ENCODE measurements at regions not wholly inside any gene's neighbourhood (a gene's known extent, or its start where the extent isn't known, plus 50 kb on each side); places are given as distances from the start of the nearest gene placed in this dataset.
"Not testable (repeated sequence)": the region's sequence is repeated elsewhere in the genome, so short reads cannot be mapped to it uniquely, and the experiment has no call there.

- not testable (repeated sequence) for DNase-seq (ENCODE audit: low read depth in 2 of 3, low spot score in 1 of 3)
Observed at GRCh38 chr15:20473465-20473864, 68.1 kb downstream of the GOLGA6L6 start.

DNA sequence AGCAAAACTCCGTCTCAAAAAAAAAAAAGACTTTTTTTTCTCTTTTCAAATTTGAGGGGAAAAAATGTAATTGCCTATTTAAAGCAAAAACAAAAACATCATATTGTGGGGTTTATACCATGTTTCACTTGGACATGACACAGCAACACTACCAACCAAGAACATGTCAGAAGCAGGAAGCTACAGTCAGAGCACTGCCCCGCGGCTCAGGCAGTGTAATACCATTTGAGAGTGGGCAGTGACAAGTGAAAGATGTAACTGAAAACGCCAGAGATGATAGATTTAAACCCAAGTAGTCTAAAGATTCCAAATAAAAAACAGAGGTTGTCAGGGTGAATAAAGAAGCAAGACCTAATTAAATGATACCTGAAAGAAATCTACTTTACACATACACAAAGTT is 68.6 kb downstream of the GOLGA6L6 start:
- not testable (repeated sequence) for DNase-seq (ENCODE audit: low read depth in 2 of 3, low spot score in 1 of 3)

DNA sequence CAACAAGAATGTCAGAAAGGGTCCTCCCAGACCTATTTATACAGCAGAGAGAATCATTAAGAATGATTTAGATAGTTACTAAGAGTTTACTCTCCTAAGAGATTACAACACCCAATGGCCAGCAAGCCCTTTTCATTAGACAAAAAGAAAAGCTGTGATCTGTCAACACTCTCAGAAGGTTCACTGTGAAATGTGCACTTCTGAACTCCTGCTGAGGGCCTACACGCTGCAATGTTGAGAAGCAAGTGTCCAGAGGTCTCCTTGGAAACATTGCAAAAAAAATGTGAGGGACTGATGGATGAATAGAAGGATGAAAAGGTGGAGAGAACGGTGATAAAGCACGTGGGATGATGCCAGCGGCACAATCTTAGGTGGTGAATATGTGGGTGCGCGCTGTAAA is 70.8 kb downstream of the GOLGA6L6 start:
- DNase-seq (ENCODE audit: low read depth in 2 of 3, low spot score in 1 of 3) = not testable (repeated sequence)

DNA sequence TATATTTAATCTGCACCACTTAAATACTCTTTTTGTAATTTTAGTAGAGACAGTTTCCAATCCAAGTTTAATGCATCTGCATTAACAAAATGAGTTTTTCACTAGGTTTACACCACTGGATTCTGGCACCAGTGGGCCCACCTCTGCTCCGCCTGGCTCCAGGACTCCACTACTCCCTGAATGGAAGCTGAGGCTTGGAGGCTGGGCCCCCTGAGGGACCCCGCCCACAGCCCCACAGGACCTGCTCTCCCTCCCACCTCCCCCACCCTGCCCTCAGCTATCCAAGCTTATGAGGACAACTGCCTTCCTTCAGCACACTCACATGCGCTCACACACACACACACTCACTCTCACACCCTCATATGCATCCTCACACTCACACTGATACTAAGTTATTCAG is 100.5 kb downstream of the GOLGA6L6 start:
- not testable (repeated sequence) for DNase-seq (ENCODE audit: low read depth in 2 of 3, low spot score in 1 of 3)

DNA sequence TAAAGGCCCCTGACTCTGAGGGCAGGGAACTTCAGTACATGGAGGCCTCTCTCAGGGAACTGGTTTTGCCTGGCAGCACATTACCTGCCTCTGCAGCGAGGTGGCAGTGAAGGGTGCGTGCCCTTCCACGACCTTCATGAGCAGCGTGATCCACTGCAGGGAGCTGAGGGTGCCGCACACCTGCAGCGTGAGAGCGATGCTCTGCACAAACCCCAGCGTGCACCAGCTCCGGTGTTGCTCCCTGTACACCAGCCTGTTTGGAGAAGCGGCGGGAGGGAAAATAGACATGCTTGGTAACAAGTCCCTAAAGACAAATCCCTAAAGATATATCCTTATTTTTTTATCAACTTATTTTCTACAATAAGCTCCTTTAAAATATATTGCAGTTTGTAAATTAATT is 101.2 kb downstream of the GOLGA6L6 start:
- not testable (repeated sequence) for DNase-seq (ENCODE audit: low read depth in 2 of 3, low spot score in 1 of 3)

DNA sequence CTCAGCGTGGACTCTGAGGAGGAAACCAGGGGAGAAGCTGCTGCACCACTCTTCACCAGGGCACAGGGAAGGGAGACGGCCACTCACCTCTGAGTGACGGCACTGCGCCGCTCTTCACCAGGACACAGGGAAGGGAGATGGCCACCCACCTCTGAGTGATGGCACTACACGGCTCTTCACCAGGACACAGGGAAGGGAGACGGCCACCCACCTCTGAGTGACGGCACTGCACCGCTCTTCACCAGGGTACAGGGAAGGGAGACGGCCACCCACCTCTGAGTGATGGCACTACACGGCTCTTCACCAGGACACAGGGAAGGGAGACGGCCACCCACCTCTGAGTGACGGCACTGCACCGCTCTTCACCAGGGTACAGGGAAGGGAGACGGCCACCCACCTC is 102.5 kb downstream of the GOLGA6L6 start:
- DNase-seq (ENCODE audit: low read depth in 2 of 3, low spot score in 1 of 3) = not testable (repeated sequence)

- not testable (repeated sequence) for DNase-seq (ENCODE audit: low read depth in 2 of 3, low spot score in 1 of 3)
Observed at GRCh38 chr15:20438255-20438654, 103.3 kb downstream of the GOLGA6L6 start.

DNA sequence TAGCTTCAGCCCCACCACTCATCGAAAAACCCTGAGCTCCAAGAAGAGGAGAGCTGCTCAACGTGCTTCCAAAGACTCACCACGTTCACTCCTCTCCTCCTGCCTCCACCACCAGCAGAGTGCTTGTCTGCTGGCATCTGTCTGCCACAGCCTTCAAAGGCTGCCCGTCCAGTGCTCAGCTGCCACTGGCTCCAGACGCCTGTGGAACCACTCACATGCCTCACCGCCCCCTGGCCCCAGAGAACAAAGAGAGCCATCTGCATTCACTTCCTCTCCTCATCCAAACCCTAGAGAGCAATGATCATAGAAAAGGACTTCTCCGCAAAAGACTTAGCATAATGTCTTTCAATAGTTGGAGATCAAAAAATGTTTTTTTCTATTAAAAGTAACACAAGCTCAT is 108.1 kb downstream of the GOLGA6L6 start:
- DNase-seq (ENCODE audit: low read depth in 2 of 3, low spot score in 1 of 3) = not testable (repeated sequence)

DNA sequence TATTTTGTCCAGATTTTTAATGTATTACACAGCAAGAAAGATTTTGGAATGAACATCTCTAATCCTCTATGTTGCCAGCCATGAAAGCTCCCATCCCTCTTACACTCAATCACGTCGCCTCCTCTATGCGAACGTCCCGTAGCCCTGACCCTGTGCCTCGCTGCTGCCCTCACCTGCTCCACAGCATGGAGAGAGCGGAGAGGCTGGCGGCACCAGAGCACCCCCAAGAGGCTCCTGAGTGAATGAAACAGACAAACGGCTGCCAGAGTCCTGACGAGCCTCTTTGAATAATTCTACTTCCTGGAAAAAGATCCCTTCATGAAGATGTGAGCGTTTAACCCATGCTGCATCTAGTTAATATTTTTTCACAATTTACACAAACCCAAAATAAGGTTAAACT is 111.1 kb downstream of the GOLGA6L6 start:
- not testable (repeated sequence) for DNase-seq (ENCODE audit: low read depth in 2 of 3, low spot score in 1 of 3)

DNA sequence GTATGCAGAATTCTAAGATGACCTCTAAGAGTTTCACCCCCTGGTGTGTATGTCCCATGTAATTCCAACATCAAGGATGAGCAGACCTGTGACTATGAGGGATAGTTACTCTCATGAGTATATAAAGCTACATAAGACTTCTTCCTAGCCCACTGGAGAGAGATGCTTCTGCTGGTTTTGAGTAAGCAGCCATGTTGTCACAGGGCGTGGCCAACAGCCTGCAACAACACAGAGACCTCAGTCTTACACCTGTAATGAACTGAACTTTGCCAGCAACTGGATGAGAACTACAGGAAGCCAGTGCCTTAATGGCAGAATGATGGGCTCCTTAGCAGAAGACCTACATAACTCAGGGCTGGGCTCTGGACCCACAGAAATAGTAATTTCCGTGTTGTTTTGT is 120.9 kb downstream of the GOLGA6L6 start:
- DNase-seq (ENCODE audit: low read depth in 2 of 3, low spot score in 1 of 3) = not testable (repeated sequence)

- DNase-seq (ENCODE audit: low read depth in 2 of 3, low spot score in 1 of 3) = not testable (repeated sequence)
Observed at GRCh38 chr15:20416618-20417017, 125.0 kb downstream of the GOLGA6L6 start.

GRCh38 chr15:20409667-20410198 is 131.9 kb downstream of the GOLGA6L6 start:
- DNase-seq (ENCODE audit: low read depth in 2 of 3, low spot score in 1 of 3) = not testable (repeated sequence)

DNA sequence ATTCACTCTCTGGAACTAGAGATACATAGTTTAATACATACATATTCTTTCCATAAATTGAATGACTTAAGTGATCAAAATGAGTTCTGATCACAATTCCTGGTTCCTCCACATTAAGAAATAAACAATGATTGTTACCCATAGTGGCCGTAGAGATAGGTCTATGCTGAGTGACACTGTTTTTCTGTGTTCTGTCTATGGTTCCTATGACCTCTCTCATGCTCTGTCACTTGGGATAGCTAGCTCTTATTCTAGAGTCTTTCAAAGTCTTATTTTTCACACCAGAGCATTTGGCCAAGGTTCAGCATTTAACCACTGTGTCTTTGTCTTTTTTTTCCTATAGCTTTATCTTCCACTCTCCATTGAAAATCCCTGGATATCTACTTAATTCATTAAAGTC is 132.4 kb downstream of the GOLGA6L6 start:
- DNase-seq (ENCODE audit: low read depth in 2 of 3, low spot score in 1 of 3) = no peak

- DNase-seq (ENCODE audit: low read depth in 2 of 3, low spot score in 1 of 3) = no peak
Observed at GRCh38 chr15:20407553-20407952, 134.0 kb downstream of the GOLGA6L6 start.

DNA sequence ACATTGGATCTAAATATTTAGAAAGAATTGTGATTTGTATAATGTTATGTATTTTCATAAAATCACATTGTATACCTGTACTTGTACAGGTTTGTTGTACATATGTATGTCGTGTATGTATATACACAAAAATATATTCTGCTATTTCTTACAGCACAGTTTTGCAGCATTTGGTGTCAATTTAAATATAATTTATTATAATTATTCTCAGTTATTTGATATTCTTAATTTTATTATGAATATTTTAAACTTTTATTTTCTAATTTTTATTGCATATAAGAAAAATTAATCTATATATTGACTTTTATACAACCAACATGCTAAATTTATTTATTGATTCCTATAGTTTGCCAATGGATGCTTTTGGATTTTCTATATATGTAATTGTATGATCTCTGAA is 137.0 kb downstream of the GOLGA6L6 start:
- not testable (repeated sequence) for DNase-seq (ENCODE audit: low read depth in 2 of 3, low spot score in 1 of 3)

DNA sequence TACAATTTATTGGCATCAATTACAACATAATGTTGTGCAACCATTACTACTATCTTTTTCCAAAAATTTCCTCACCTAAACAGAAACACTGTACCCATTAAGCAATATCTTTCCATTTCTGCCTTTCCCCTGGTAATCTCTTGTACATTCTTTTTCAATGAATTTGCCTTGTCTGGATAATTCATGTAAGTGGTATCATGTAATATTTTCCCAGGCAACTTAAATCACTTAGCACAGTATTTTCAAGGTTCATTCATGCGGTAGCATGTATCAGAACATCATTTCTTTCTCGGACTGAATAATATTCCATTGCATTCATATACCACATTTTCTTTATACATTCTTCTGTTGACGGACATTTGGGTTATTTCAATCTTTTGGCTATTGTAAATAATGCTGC is 139.0 kb downstream of the GOLGA6L6 start:
- not testable (repeated sequence) for DNase-seq (ENCODE audit: low read depth in 2 of 3, low spot score in 1 of 3)

- DNase-seq (ENCODE audit: low read depth in 2 of 3, low spot score in 1 of 3) = not testable (repeated sequence)
Observed at GRCh38 chr15:20401058-20401457, 140.5 kb downstream of the GOLGA6L6 start.

GRCh38 chr15:20398680-20399079 is 142.9 kb downstream of the GOLGA6L6 start:
- not testable (repeated sequence) for DNase-seq (ENCODE audit: low read depth in 2 of 3, low spot score in 1 of 3)

DNA sequence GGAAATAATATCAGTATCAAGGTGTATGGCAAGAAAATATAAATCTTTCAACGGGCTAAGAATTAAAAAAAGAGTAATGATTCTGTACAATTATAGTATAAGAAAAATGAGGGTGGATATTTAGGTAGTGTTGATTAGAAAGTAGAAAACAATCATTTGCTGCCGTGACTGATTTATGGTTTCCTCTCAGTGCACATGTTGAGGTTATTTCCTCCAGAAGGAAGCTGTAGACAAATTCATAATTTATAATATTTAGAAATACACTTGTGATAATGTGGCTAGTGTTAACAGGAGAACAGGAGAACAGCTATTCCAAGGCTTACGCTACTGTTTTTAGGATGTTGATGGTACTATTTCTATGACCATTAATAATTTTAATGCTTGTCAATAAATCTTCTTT is 153.4 kb downstream of the GOLGA6L6 start:
- DNase-seq (ENCODE audit: low read depth in 2 of 3, low spot score in 1 of 3) = not testable (repeated sequence)

GRCh38 chr15:20386198-20386597 is 155.4 kb downstream of the GOLGA6L6 start:
- DNase-seq (ENCODE audit: low read depth in 2 of 3, low spot score in 1 of 3) = no peak

GRCh38 chr15:20380199-20380598 is 161.4 kb downstream of the GOLGA6L6 start:
- DNase-seq (ENCODE audit: low read depth in 2 of 3, low spot score in 1 of 3) = not testable (repeated sequence)

- DNase-seq (ENCODE audit: low read depth in 2 of 3, low spot score in 1 of 3) = no peak
Observed at GRCh38 chr15:20376872-20377271, 164.7 kb downstream of the GOLGA6L6 start.

- not testable (repeated sequence) for DNase-seq (ENCODE audit: low read depth in 2 of 3, low spot score in 1 of 3)
Observed at GRCh38 chr15:20372416-20372815, 169.2 kb downstream of the GOLGA6L6 start.
